B cell (primary cell): ENCODE measurements at regions not wholly inside any gene's neighbourhood (a gene's known extent, or its start where the extent isn't known, plus 50 kb on each side); places are given as distances from the start of the nearest gene placed in this dataset.

Source experiments
- CTCF ChIP-seq: fragments of 200-600 bp; IDR thresholded peaks from one replicate; pipeline ENCODE4 v1.8.0; 2022; ENCODE audit warnings: antibody characterized with exemption, mild to moderate bottlenecking
- EZH2 ChIP-seq: IDR thresholded peaks from 2 replicates; pipeline ENCODE4 v1.6.1; 2012; ENCODE audit warnings: borderline replicate concordance, low read depth, mild to moderate bottlenecking, moderate library complexity, low read length; ENCODE audit not compliant: insufficient read depth, poor library complexity, severe bottlenecking

- TF ChIP-seq EZH2 (no peak), CTCF (no peak)
Measured at GRCh38 chr6:95905132-95905531, 110.6 kb upstream of the FUT9 start.
